Urinary bladder (tissue), 3 donors: ENCODE measurements at regions not wholly inside any gene's neighbourhood (a gene's known extent, or its start where the extent isn't known, plus 50 kb on each side); places are given as distances from the start of the nearest gene placed in this dataset.

Source experiments
- DNase-seq: peaks from one replicate; pipeline ENCODE4 v3.0.0-alpha.2; 2015; ENCODE audit errors: extremely low spot score
- H3K27ac ChIP-seq: one replicate; pipeline ENCODE4 v1.5.1; 2013; ENCODE audit warnings: low read depth, mild to moderate bottlenecking, moderate library complexity
- H3K36me3 ChIP-seq: one replicate; pipeline ENCODE4 v1.6.1; 2013; ENCODE audit warnings: mild to moderate bottlenecking, moderate library complexity; ENCODE audit not compliant: insufficient read depth
- H3K4me1 ChIP-seq: one replicate; pipeline ENCODE4 v1.6.1; 2013; ENCODE audit warnings: mild to moderate bottlenecking, moderate library complexity; ENCODE audit not compliant: insufficient read depth
- H3K4me3 ChIP-seq: one replicate; pipeline ENCODE4 v1.5.1; 2013; ENCODE audit warnings: low read depth, low read length
- WGBS: extraction: QIAGEN DNeasy Blood & Tissue Kit; methylation state at CpG from one replicate; pipeline ENCODE4 v1.1.7; 2013; 5-methylcytosine and 5-hydroxymethylcytosine counted together
- donor health status: healthy with polysubstance abuse.
- donor health status: healthy.

GRCh38 chrX:40832723-40833122 lies 97.4 kb upstream of the MED14 start:
- no peak for DNase-seq
- no peaks in the 10 kb centered on the region for H3K36me3 ChIP-seq
- 97% methylated on average over 39 of the region's 39 CpGs for WGBS
- no peak overlapping the region for H3K4me3 ChIP-seq
- no peaks in the 10 kb centered on the region for H3K4me1 ChIP-seq
- H3K27ac ChIP-seq, result no peak overlapping the region

- DNase-seq, result no peak
- Histone ChIP-seq H3K4me1 (no peaks in the 10 kb centered on the region), H3K4me3 (no peak overlapping the region), H3K27ac (no peak overlapping the region), H3K36me3 (no peaks in the 10 kb centered on the region)
- 98% methylated on average over 33 of the region's 33 CpGs for WGBS
Measured at GRCh38 chrX:40834225-40834624, 98.9 kb upstream of the MED14 start.

- Histone ChIP-seq H3K4me1 (no peaks in the 10 kb centered on the region), H3K27ac (no peak overlapping the region), H3K4me3 (no peak overlapping the region), H3K36me3 (no peaks in the 10 kb centered on the region)
- no peak for DNase-seq
- 81% methylated on average over 7 of the region's 7 CpGs for WGBS
Measured at GRCh38 chrX:40835526-40835925, 100.2 kb upstream of the MED14 start.

GRCh38 chrX:40843643-40844042 lies 108.3 kb upstream of the MED14 start:
- WGBS, result 91% methylated on average over 2 of the region's 2 CpGs
- no peaks in the 10 kb centered on the region for H3K4me1 ChIP-seq
- H3K27ac ChIP-seq, result no peak overlapping the region
- no peak for DNase-seq
- no peak overlapping the region for H3K4me3 ChIP-seq
- H3K36me3 ChIP-seq, result no peaks in the 10 kb centered on the region

GRCh38 chrX:40844471-40844870 lies 109.1 kb upstream of the MED14 start:
- H3K36me3 ChIP-seq, result no peaks in the 10 kb centered on the region
- no peak for DNase-seq
- H3K27ac ChIP-seq, result no peak overlapping the region
- H3K4me1 ChIP-seq, result no peaks in the 10 kb centered on the region
- no peak overlapping the region for H3K4me3 ChIP-seq
- WGBS, result 84% methylated on average over 2 of the region's 2 CpGs

- Histone ChIP-seq H3K27ac (no peak overlapping the region), H3K4me1 (no peaks in the 10 kb centered on the region), H3K4me3 (no peak overlapping the region), H3K36me3 (no peaks in the 10 kb centered on the region)
- 21% methylated on average over 5 of the region's 5 CpGs for WGBS
- peak; percentile 43 for DNase-seq
Measured at GRCh38 chrX:40845331-40845911, 110.1 kb upstream of the MED14 start.

GRCh38 chrX:40849906-40850823 lies 114.8 kb upstream of the MED14 start:
- WGBS, result 66% methylated on average over 5 of the region's 5 CpGs
- no peak overlapping the region for H3K4me3 ChIP-seq
- no peak overlapping the region for H3K27ac ChIP-seq
- H3K36me3 ChIP-seq, result no peaks in the 10 kb centered on the region
- no peaks in the 10 kb centered on the region for H3K4me1 ChIP-seq
- DNase-seq, result no peak

- no peaks in the 10 kb centered on the region for H3K4me1 ChIP-seq
- no peak overlapping the region for H3K4me3 ChIP-seq
- no peaks in the 10 kb centered on the region for H3K36me3 ChIP-seq
- no peak for DNase-seq
- H3K27ac ChIP-seq, result no peak overlapping the region
Measured at GRCh38 chrX:40852586-40852985, 117.2 kb upstream of the MED14 start.

GRCh38 chrX:40853004-40853815 lies 117.9 kb upstream of the MED14 start:
- Histone ChIP-seq H3K4me3 (no peak overlapping the region), H3K27ac (no peak overlapping the region), H3K4me1 (no peaks in the 10 kb centered on the region), H3K36me3 (no peaks in the 10 kb centered on the region)
- DNase-seq, result no peak
- 54% methylated on average over 4 of the region's 4 CpGs for WGBS

- no peak for DNase-seq
- no peaks in the 10 kb centered on the region for H3K4me1 ChIP-seq
- H3K27ac ChIP-seq, result no peak overlapping the region
- H3K4me3 ChIP-seq, result no peak overlapping the region
- no peaks in the 10 kb centered on the region for H3K36me3 ChIP-seq
Measured at GRCh38 chrX:40853816-40854123, 118.4 kb upstream of the MED14 start.

GRCh38 chrX:40854242-40854641 lies 118.9 kb upstream of the MED14 start:
- Histone ChIP-seq H3K27ac (no peak overlapping the region), H3K4me1 (no peaks in the 10 kb centered on the region), H3K4me3 (no peak overlapping the region), H3K36me3 (no peaks in the 10 kb centered on the region)
- no peak for DNase-seq
- WGBS, result 95% methylated on average over 1 of the region's 1 CpG

- H3K36me3 ChIP-seq, result no peaks in the 10 kb centered on the region
- no peak overlapping the region for H3K4me3 ChIP-seq
- DNase-seq, result no peak
- H3K4me1 ChIP-seq, result no peaks in the 10 kb centered on the region
- no peak overlapping the region for H3K27ac ChIP-seq
Measured at GRCh38 chrX:40855411-40855810, 120.1 kb upstream of the MED14 start.

GRCh38 chrX:40855932-40856515 lies 120.7 kb upstream of the MED14 start:
- H3K4me3 ChIP-seq, result no peak overlapping the region
- no peak overlapping the region for H3K27ac ChIP-seq
- no peak for DNase-seq
- no peaks in the 10 kb centered on the region for H3K4me1 ChIP-seq
- no peaks in the 10 kb centered on the region for H3K36me3 ChIP-seq
